ENCODE measurements at regions not wholly inside any gene's neighbourhood (a gene's known extent, or its start where the extent isn't known, plus 50 kb on each side); places are given as distances from the start of the nearest gene placed in this dataset.

GRCh38 chr9:683509-684021, 157.9 kb upstream of the DMRT1 start:
- TF ChIP-seq POLR2AphosphoS5 (IDR thresholded peaks at IDR 0.05; ENCODE audit: low read depth, low read length): no peak
- TF ChIP-seq EZH2 (IDR thresholded peaks at IDR 0.05; ENCODE audit: low read depth, low read length, severe bottlenecking): no peak
- TF ChIP-seq CTCF (IDR thresholded peaks at IDR 0.05; ENCODE audit: control extremely low read depth in 1 of 3, insufficient read depth in 1 of 3, low read depth in 1 of 3, low read length in 3 of 3): no peak
- no peak for TF ChIP-seq ZNF274 (IDR thresholded peaks at IDR 0.05; ENCODE audit: borderline replicate concordance, extremely low read depth, low read length)
- TF ChIP-seq CEBPB (IDR thresholded peaks at IDR 0.05; ENCODE audit: low read depth, low read length): no peak
- no peak for TF ChIP-seq YY1 (IDR thresholded peaks at IDR 0.05; ENCODE audit: low read depth, low read length)
- no peak for TF ChIP-seq RAD21 (IDR thresholded peaks at IDR 0.05 in 1 of 2, conservative IDR thresholded peaks at IDR 0.05 in 1 of 2; ENCODE audit: low read depth in 2 of 2, low read length in 2 of 2)
- no peak for TF ChIP-seq BACH1 (IDR thresholded peaks at IDR 0.05; ENCODE audit: low read length)
- no peak for TF ChIP-seq JUND (IDR thresholded peaks at IDR 0.05; ENCODE audit: low read length)
- TF ChIP-seq EGR1 (IDR thresholded peaks at IDR 0.05; ENCODE audit: borderline replicate concordance, low read depth, low read length): no peak
- no peak for TF ChIP-seq ASH2L (IDR thresholded peaks at IDR 0.05; ENCODE audit: low read length)
- TF ChIP-seq PHF8 (conservative IDR thresholded peaks at IDR 0.05; ENCODE audit: low read depth, low read length): no peak

Data from H1 (cell line).